NB4 (cell line): ENCODE measurements at regions not wholly inside any gene's neighbourhood (a gene's known extent, or its start where the extent isn't known, plus 50 kb on each side); places are given as distances from the start of the nearest gene placed in this dataset.
A peak's percentile ranks its signal among the peaks of the same experiment; 100 is the strongest.

ENCODE experiments used
- DNase-seq: peaks from one replicate; pipeline ENCODE4 v3.0.0; 2010; ENCODE audit warnings: low read depth
- H3K4me3 ChIP-seq: one replicate; pipeline ENCODE4 v1.5.1; 2011; ENCODE audit warnings: mild to moderate bottlenecking, low read depth, low read length, moderate library complexity
- MYC ChIP-seq: IDR thresholded peaks from 2 replicates; pipeline ENCODE4 v1.6.1; 2011; ENCODE audit warnings: low read depth, low read length
- POLR2A ChIP-seq: IDR thresholded peaks from 2 replicates; pipeline ENCODE4 v1.6.1; 2011; ENCODE audit warnings: mild to moderate bottlenecking; ENCODE audit not compliant: insufficient read length; ENCODE audit errors: extremely low read depth
- TF ChIP-seq, protein P1 (sequence below): IDR thresholded peaks from one replicate; pipeline ENCODE4 v1.5.1; 2012; ENCODE audit warnings: low read depth, low read length
- TF ChIP-seq, protein P2 (sequence below): IDR thresholded peaks from 2 replicates; pipeline ENCODE4 v1.6.1; 2011; ENCODE audit warnings: low read depth, low read length

DNA sequence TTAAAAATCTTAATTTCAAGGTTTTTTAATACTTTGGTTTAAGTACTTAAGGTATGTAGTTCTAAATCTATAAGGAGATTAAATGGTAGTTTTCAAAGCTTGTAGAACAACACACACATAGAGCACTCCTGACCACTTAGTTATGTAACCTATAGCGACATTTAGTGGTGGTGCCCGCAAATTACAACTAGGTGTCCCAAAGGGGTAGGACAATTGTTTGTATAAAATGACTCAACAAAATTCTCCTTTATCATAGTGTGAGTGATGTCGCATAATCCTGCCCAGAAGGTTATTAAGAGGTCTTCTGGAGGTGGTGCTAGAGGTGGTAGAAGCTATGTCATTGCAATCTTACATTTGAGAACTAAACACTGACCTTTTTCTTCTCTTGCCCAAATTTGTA, 373.0 kb upstream of the RASGEF1B start:
- no peak overlapping the region for H3K4me3 ChIP-seq
- DNase-seq = peak; percentile 66
- TF ChIP-seq, protein P1, sequence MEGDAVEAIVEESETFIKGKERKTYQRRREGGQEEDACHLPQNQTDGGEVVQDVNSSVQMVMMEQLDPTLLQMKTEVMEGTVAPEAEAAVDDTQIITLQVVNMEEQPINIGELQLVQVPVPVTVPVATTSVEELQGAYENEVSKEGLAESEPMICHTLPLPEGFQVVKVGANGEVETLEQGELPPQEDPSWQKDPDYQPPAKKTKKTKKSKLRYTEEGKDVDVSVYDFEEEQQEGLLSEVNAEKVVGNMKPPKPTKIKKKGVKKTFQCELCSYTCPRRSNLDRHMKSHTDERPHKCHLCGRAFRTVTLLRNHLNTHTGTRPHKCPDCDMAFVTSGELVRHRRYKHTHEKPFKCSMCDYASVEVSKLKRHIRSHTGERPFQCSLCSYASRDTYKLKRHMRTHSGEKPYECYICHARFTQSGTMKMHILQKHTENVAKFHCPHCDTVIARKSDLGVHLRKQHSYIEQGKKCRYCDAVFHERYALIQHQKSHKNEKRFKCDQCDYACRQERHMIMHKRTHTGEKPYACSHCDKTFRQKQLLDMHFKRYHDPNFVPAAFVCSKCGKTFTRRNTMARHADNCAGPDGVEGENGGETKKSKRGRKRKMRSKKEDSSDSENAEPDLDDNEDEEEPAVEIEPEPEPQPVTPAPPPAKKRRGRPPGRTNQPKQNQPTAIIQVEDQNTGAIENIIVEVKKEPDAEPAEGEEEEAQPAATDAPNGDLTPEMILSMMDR = peak; percentile 57
- no peak for TF ChIP-seq POLR2A
- TF ChIP-seq, protein P2, sequence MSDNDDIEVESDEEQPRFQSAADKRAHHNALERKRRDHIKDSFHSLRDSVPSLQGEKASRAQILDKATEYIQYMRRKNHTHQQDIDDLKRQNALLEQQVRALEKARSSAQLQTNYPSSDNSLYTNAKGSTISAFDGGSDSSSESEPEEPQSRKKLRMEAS = no peak
- no peak for TF ChIP-seq MYC

DNA sequence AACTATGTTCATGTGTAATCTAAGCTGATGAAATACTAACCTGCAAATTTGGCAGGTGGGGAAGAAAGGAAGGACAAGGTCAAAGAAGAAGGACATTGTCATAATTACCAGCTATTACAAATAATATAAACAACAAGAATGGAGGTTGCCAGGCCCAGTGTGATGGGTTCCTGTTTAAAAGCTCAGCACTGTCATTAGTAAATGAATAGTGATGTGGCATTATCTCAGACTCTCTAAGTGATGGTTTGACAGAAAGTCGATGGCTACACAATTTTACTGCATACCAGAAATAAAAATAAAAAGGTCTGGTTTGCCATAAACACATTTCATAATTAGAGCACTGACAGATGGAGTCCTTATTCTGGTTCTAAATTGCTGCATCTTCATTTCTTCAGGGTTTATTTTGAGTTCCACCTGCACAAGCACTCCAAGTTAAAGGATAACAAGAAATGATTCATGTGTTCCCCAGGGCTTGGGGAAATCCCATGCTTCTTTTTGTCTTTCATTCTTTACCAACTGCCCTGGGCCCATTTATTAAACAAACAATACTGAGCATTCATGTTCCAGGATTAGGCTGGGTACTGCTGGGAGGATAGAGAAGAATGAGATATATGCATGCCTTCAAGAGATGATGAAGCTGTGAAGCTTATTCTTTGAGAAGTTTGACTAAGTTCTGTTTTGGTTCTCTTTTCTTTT, 367.8 kb upstream of the RASGEF1B start:
- no peak for DNase-seq
- TF ChIP-seq, protein P1 = no peak
- TF ChIP-seq, protein P2 = no peak
- TF ChIP-seq POLR2A = no peak
- TF ChIP-seq MYC = no peak
- no peak overlapping the region for H3K4me3 ChIP-seq

DNA sequence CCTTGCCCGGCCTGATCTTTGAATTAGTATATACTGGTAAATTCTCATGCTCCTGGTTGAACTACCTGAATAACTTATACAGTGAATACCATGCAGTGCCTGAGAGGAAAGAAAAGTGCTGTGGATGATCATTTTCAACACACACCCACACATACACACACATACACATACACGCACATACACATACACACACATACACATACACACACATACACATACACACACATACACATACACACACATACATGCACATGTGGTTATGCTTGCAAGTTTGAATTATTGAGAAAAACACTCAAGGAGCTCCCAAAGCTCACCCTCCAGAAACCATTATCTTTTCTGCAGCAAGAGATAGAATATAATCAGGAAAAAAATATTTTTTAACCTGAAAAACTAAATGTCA, 366.9 kb upstream of the RASGEF1B start:
- no peak overlapping the region for H3K4me3 ChIP-seq
- TF ChIP-seq, protein P1 = no peak
- TF ChIP-seq, protein P2 = no peak
- TF ChIP-seq POLR2A = no peak
- TF ChIP-seq MYC = no peak
- DNase-seq = no peak

DNA sequence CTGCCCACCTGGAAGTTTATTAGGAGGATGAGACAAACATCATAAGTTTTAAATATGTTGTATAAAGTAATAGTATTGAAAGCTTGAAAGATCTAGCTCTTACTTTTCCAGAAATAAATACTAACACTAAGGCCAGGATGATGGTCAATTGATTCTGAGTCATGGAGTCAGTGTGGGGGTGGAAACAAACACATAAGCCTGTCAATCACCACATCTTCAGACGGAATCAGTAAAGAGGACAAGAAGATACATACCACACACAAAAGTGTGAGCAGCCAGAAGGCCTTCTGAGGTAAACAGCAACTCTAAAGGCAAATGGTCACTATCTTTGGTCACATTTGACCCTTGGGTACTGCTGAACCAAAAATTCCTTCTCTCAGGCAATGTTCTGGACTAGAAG, 365.0 kb upstream of the RASGEF1B start:
- DNase-seq = no peak
- H3K4me3 ChIP-seq = no peak overlapping the region

DNA sequence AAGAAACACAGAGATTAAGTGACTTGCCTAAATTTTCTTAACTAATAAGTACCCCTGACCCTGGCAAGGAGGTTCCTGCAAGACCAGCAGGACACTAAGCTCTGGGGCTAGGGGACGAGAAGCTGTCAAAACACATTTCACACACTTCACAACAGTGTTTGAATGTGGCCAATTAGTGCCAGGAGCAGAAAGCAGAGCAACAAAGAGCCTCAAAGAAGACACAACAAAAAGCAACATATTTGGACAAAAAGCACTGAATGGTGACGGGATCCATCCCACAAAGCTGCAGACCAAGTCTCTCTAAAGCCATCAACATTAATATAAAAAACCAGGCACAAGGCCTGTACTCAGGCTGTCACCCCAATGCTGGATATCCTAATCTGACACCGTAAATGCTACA, 361.9 kb upstream of the RASGEF1B start:
- no peak overlapping the region for H3K4me3 ChIP-seq
- DNase-seq = no peak
- TF ChIP-seq POLR2A (no peak), MYC (no peak)
- TF ChIP-seq, protein P2 = no peak
- TF ChIP-seq, protein P1 = no peak

More for the DNA sequence above, 365.0 kb upstream of the RASGEF1B start:
- TF ChIP-seq MYC (no peak), POLR2A (no peak)
- TF ChIP-seq, protein P1 = no peak
- TF ChIP-seq, protein P2 = no peak
